KMS-11 (cell line): ENCODE measurements at regions not wholly inside any gene's neighbourhood (a gene's known extent, or its start where the extent isn't known, plus 50 kb on each side); places are given as distances from the start of the nearest gene placed in this dataset.
A peak's percentile ranks its signal among the peaks of the same experiment; 100 is the strongest.

ENCODE experiments used
- H2AFZ ChIP-seq: fragments of 200-600 bp; sonication (generic); 2 replicates; pipeline ENCODE4 v1.6.1; 2016; ENCODE audit warnings: antibody characterized with exemption, mixed run types, low read depth
- H3K27ac ChIP-seq: fragments of 200-600 bp; sonication (generic); 2 replicates; pipeline ENCODE4 v1.6.1; 2016; ENCODE audit warnings: mild to moderate bottlenecking, mixed run types
- H3K27me3 ChIP-seq: fragments of 200-600 bp; sonication (generic); 2 replicates; pipeline ENCODE4 v1.6.1; 2017; ENCODE audit warnings: mild to moderate bottlenecking, low read depth, mixed run types, moderate library complexity; ENCODE audit not compliant: insufficient read depth
- H3K36me3 ChIP-seq: fragments of 200-600 bp; sonication (generic); 2 replicates; pipeline ENCODE4 v1.6.1; 2017; ENCODE audit warnings: mild to moderate bottlenecking, mixed run types; ENCODE audit not compliant: insufficient read depth
- H3K4me1 ChIP-seq: fragments of 200-600 bp; sonication (generic); 2 replicates; pipeline ENCODE4 v1.6.1; 2016; ENCODE audit warnings: mild to moderate bottlenecking, low read depth, mixed run types; ENCODE audit not compliant: poor library complexity, severe bottlenecking
- H3K4me2 ChIP-seq: fragments of 200-600 bp; sonication (generic); 2 replicates; pipeline ENCODE4 v1.7.0; 2016; ENCODE audit warnings: mild to moderate bottlenecking, mixed run types
- H3K4me3 ChIP-seq: fragments of 200-600 bp; sonication (generic); IDR thresholded peaks from 2 replicates; pipeline ENCODE4 v1.6.1; 2017; ENCODE audit warnings: low read depth, low read length, mixed read lengths; ENCODE audit not compliant: insufficient read depth
- H3K79me2 ChIP-seq: fragments of 200-600 bp; sonication (generic); 2 replicates; pipeline ENCODE4 v1.6.1; 2016; ENCODE audit warnings: low read depth, mixed run types; ENCODE audit not compliant: insufficient read depth
- H3K9ac ChIP-seq: fragments of 200-600 bp; sonication (generic); 2 replicates; pipeline ENCODE4 v1.6.1; 2016; ENCODE audit warnings: mild to moderate bottlenecking, mixed run types
- H4K20me1 ChIP-seq: fragments of 200-600 bp; sonication (generic); 2 replicates; pipeline ENCODE4 v1.6.1; 2016; ENCODE audit warnings: mild to moderate bottlenecking, mixed run types; ENCODE audit not compliant: insufficient read depth
- CTCF ChIP-seq: fragments of 200-600 bp; sonication (generic); conservative IDR thresholded peaks from 2 replicates; pipeline ENCODE4 v1.6.1; 2017; ENCODE audit warnings: low read depth, mild to moderate bottlenecking, antibody characterized with exemption, low read length, moderate library complexity, mixed read lengths

GRCh38 chr22:25360411-25360810 lies 141.0 kb downstream of the CRYBB2 start:
- Histone ChIP-seq H3K4me3 (no peak overlapping the region), H3K27ac (no peak overlapping the region), H4K20me1 (no peaks in the 10 kb centered on the region), H3K4me2 (no peak overlapping the region), H3K9ac (no peak overlapping the region), H3K4me1 (no peaks in the 10 kb centered on the region), H3K27me3 (no peaks in the 10 kb centered on the region), H2AFZ (no peak overlapping the region), H3K79me2 (no peaks in the 10 kb centered on the region), H3K36me3 (no peaks in the 10 kb centered on the region)
- no peak for TF ChIP-seq CTCF

GRCh38 chr22:25360891-25361645 lies 141.6 kb downstream of the CRYBB2 start:
- no peak overlapping the region for H3K9ac ChIP-seq
- no peaks in the 10 kb centered on the region for H4K20me1 ChIP-seq
- no peak overlapping the region for H3K4me2 ChIP-seq
- no peaks in the 10 kb centered on the region for H3K27me3 ChIP-seq
- no peak overlapping the region for H3K4me3 ChIP-seq
- H3K36me3 ChIP-seq = no peaks in the 10 kb centered on the region
- H2AFZ ChIP-seq = no peak overlapping the region
- TF ChIP-seq CTCF = no peak
- no peaks in the 10 kb centered on the region for H3K79me2 ChIP-seq
- H3K4me1 ChIP-seq = no peaks in the 10 kb centered on the region
- H3K27ac ChIP-seq = no peak overlapping the region

GRCh38 chr22:25361899-25362214 lies 142.4 kb downstream of the CRYBB2 start:
- H3K79me2 ChIP-seq = no peaks in the 10 kb centered on the region
- H3K27ac ChIP-seq = no peak overlapping the region
- H3K4me3 ChIP-seq = no peak overlapping the region
- H3K4me1 ChIP-seq = no peaks in the 10 kb centered on the region
- H3K36me3 ChIP-seq = no peaks in the 10 kb centered on the region
- no peak overlapping the region for H3K4me2 ChIP-seq
- H3K9ac ChIP-seq = no peak overlapping the region
- no peak for TF ChIP-seq CTCF
- H3K27me3 ChIP-seq = no peaks in the 10 kb centered on the region
- no peaks in the 10 kb centered on the region for H4K20me1 ChIP-seq
- no peak overlapping the region for H2AFZ ChIP-seq

- Histone ChIP-seq H3K4me1 (no peaks in the 10 kb centered on the region), H3K27me3 (no peaks in the 10 kb centered on the region), H3K27ac (no peak overlapping the region), H3K36me3 (no peaks in the 10 kb centered on the region), H2AFZ (no peak overlapping the region), H4K20me1 (no peaks in the 10 kb centered on the region), H3K79me2 (no peaks in the 10 kb centered on the region), H3K9ac (no peak overlapping the region), H3K4me2 (no peak overlapping the region), H3K4me3 (no peak overlapping the region)
- TF ChIP-seq CTCF = peak; percentile 94
Observed at GRCh38 chr22:25362215-25362882, 142.9 kb downstream of the CRYBB2 start.
